MM.1S (cell line): ENCODE measurements at regions not wholly inside any gene's neighbourhood (a gene's known extent, or its start where the extent isn't known, plus 50 kb on each side); places are given as distances from the start of the nearest gene placed in this dataset.
"Not testable (repeated sequence)": the region's sequence is repeated elsewhere in the genome, so short reads cannot be mapped to it uniquely, and the experiment has no call there.

Source experiments
- DNase-seq: peaks from one replicate; pipeline ENCODE4 v3.0.0-alpha.2; 2015
- H2AFZ ChIP-seq: fragments of 300-600 bp; sonication (generic); 2 replicates; pipeline ENCODE4 v1.6.0; 2016; ENCODE audit warnings: antibody characterized with exemption, low read length
- H3F3A ChIP-seq: fragments of 300-600 bp; sonication (generic); 2 replicates; pipeline ENCODE4 v1.6.1; 2016; ENCODE audit warnings: mild to moderate bottlenecking, antibody characterized with exemption, low read length, moderate library complexity, mixed read lengths; ENCODE audit not compliant: insufficient read depth
- H3K27ac ChIP-seq: fragments of 300-600 bp; sonication (generic); 2 replicates; pipeline ENCODE4 v1.5.1; 2016; ENCODE audit warnings: mild to moderate bottlenecking, low read length
- H3K27me3 ChIP-seq: fragments of 300-600 bp; sonication (generic); replicated peaks from 2 replicates; pipeline ENCODE4 v1.6.0; 2016; ENCODE audit warnings: low read length; ENCODE audit not compliant: insufficient read depth
- H3K36me3 ChIP-seq: fragments of 300-600 bp; sonication (generic); replicated peaks from 2 replicates; pipeline ENCODE4 v1.6.1; 2016; ENCODE audit warnings: mild to moderate bottlenecking, low read length, mixed read lengths; ENCODE audit not compliant: insufficient read depth
- H3K4me1 ChIP-seq: fragments of 300-600 bp; sonication (generic); 2 replicates; pipeline ENCODE4 v1.6.1; 2016; ENCODE audit warnings: low read length, mixed read lengths
- H3K4me2 ChIP-seq: fragments of 300-600 bp; sonication (generic); 2 replicates; pipeline ENCODE4 v1.6.0; 2016; ENCODE audit warnings: low read depth, low read length
- H3K4me3 ChIP-seq: fragments of 300-600 bp; sonication (generic); 2 replicates; pipeline ENCODE4 v1.5.1; 2016; ENCODE audit warnings: low read length, mixed read lengths
- H3K79me2 ChIP-seq: fragments of 300-600 bp; sonication (generic); 2 replicates; pipeline ENCODE4 v1.6.1; 2016; ENCODE audit warnings: mixed run types, low read length, mixed read lengths
- H3K9ac ChIP-seq: fragments of 300-600 bp; sonication (generic); 2 replicates; pipeline ENCODE4 v1.6.1; 2016; ENCODE audit warnings: low read length, mixed read lengths
- H3K9me2 ChIP-seq: fragments of 300-600 bp; sonication (generic); replicated peaks from 2 replicates; pipeline ENCODE4 v1.6.1; 2016; ENCODE audit warnings: mild to moderate bottlenecking, low read length, mixed read lengths; ENCODE audit not compliant: insufficient read depth
- H3K9me3 ChIP-seq: fragments of 300-600 bp; sonication (generic); replicated peaks from 2 replicates; pipeline ENCODE4 v1.6.1; 2016; ENCODE audit warnings: mild to moderate bottlenecking, low read length, mixed read lengths; ENCODE audit not compliant: insufficient read depth
- H4K20me1 ChIP-seq: fragments of 300-600 bp; sonication (generic); 2 replicates; pipeline ENCODE4 v1.6.1; 2016; ENCODE audit warnings: mild to moderate bottlenecking, low read length, moderate library complexity, mixed read lengths; ENCODE audit not compliant: insufficient read depth
- CTCF ChIP-seq: fragments of 300-600 bp; sonication (generic); IDR thresholded peaks from 2 replicates; pipeline ENCODE4 v1.5.1; 2016; ENCODE audit warnings: antibody characterized with exemption, low read length, mixed read lengths
- EZH2 ChIP-seq: fragments of 300-600 bp; sonication (generic); optimal IDR thresholded peaks from 2 replicates; pipeline ENCODE3; 2017; ENCODE audit warnings: low read depth, mild to moderate bottlenecking, antibody characterized with exemption, low read length, mixed read lengths
- EZH2phosphoT487 ChIP-seq: fragments of 300-600 bp; sonication (generic); IDR thresholded peaks from 2 replicates; pipeline ENCODE4 v1.6.1; 2018; ENCODE audit warnings: antibody characterized with exemption, low read length

GRCh38 chr13:27348461-27348860 is 76.0 kb upstream of the GTF3A start:
- Histone ChIP-seq H3K27me3 (no peaks in the 10 kb centered on the region), H3K36me3 (no peaks in the 10 kb centered on the region), H3F3A (no peaks in the 10 kb centered on the region), H3K79me2 (no peaks in the 10 kb centered on the region), H3K4me2 (no peak overlapping the region), H4K20me1 (no peaks in the 10 kb centered on the region), H3K4me1 (no peaks in the 10 kb centered on the region), H3K9ac (no peak overlapping the region), H3K9me3 (no peaks in the 10 kb centered on the region), H3K9me2 (no peaks in the 10 kb centered on the region), H3K27ac (no peak overlapping the region), H2AFZ (no peak overlapping the region), H3K4me3 (no peak overlapping the region)
- DNase-seq: no peak
- TF ChIP-seq EZH2phosphoT487 (no peak), CTCF (no peak), EZH2 (no peak)

- H3K4me3 ChIP-seq: no peak overlapping the region
- no peaks in the 10 kb centered on the region for H3K9me3 ChIP-seq
- H3K4me2 ChIP-seq: no peak overlapping the region
- no peak overlapping the region for H3K9ac ChIP-seq
- H3F3A ChIP-seq: no peaks in the 10 kb centered on the region
- no peaks in the 10 kb centered on the region for H4K20me1 ChIP-seq
- H3K27ac ChIP-seq: no peak overlapping the region
- no peak for DNase-seq
- no peaks in the 10 kb centered on the region for H3K36me3 ChIP-seq
- no peak for TF ChIP-seq EZH2
- TF ChIP-seq CTCF: no peak
- TF ChIP-seq EZH2phosphoT487: no peak
- H3K9me2 ChIP-seq: no peaks in the 10 kb centered on the region
- H3K79me2 ChIP-seq: no peaks in the 10 kb centered on the region
- no peaks in the 10 kb centered on the region for H3K27me3 ChIP-seq
- no peaks in the 10 kb centered on the region for H3K4me1 ChIP-seq
- H2AFZ ChIP-seq: no peak overlapping the region
These were observed 75.0 kb upstream of the GTF3A start for GRCh38 chr13:27349458-27349857.

GRCh38 chr13:27350825-27351224 is 73.6 kb upstream of the GTF3A start:
- not testable (repeated sequence) for H3K27ac ChIP-seq, H3K79me2 ChIP-seq, H3K36me3 ChIP-seq, H3K4me3 ChIP-seq, H3K4me1 ChIP-seq, H3K9me3 ChIP-seq, H3K9ac ChIP-seq, H2AFZ ChIP-seq, H4K20me1 ChIP-seq, H3K4me2 ChIP-seq, DNase-seq, H3K9me2 ChIP-seq, H3K27me3 ChIP-seq, H3F3A ChIP-seq

- Histone ChIP-seq H3K4me1 (no peaks in the 10 kb centered on the region), H3K27me3 (no peaks in the 10 kb centered on the region), H4K20me1 (no peaks in the 10 kb centered on the region), H3K9me3 (no peaks in the 10 kb centered on the region), H3K4me2 (peak overlapping the region; percentile 56; the same call in 1 of the 2 replicates), H3K4me3 (peak overlapping the region; percentile 39; the same call in 1 of the 2 replicates), H3K9ac (peak overlapping the region; percentile 18; the same call in 1 of the 2 replicates), H2AFZ (peak overlapping the region; percentile 56; the same call in 1 of the 2 replicates), H3K9me2 (no peaks in the 10 kb centered on the region), H3K79me2 (no peaks in the 10 kb centered on the region), H3F3A (no peaks in the 10 kb centered on the region), H3K36me3 (no peaks in the 10 kb centered on the region), H3K27ac (peak overlapping the region; percentile 15; the same call in 1 of the 2 replicates)
- TF ChIP-seq EZH2: no peak
- no peak for TF ChIP-seq CTCF
- no peak for TF ChIP-seq EZH2phosphoT487
- no peak for DNase-seq
These were observed 71.7 kb upstream of the GTF3A start for GRCh38 chr13:27352698-27353097.
